ENCODE measurements at regions not wholly inside any gene's neighbourhood (a gene's known extent, or its start where the extent isn't known, plus 50 kb on each side); places are given as distances from the start of the nearest gene placed in this dataset.

- intact Hi-C loops (cut with micrococcal nuclease) = no loop called here
- DNase-seq (ENCODE audit: low read depth, low spot score) (no peak), FAIRE-seq (no peak)
- dilution Hi-C loops (cut with MboI; ENCODE audit: extremely low pct_ligation_motif_present, low sequenced_read_pairs) = no loop called here
- H3K36me3 ChIP-seq (ENCODE audit: control insufficient read depth in 2 of 2, extremely low read depth in 1 of 2, insufficient read depth in 2 of 2, low read length in 2 of 2) = no peaks in the 10 kb centered on the region
- POLR2A ChIA-PET = no interaction called here
- H3K9me3 ChIP-seq (replicated peaks; ENCODE audit: control insufficient read depth, insufficient read depth, low read length) = peaks cover 7% of the 10 kb centered on the region
- BruUV-seq (replicated peaks) = no TSS peak
- TF ChIP-seq GATA2 (IDR thresholded peaks at IDR 0.05; ENCODE audit: insufficient read depth, insufficient read length, low read depth, low read length) (no peak), FOS (IDR thresholded peaks at IDR 0.05; ENCODE audit: borderline replicate concordance, insufficient read depth, low read length) (no peak), POLR2A (IDR thresholded peaks at IDR 0.05; ENCODE audit: low read depth, low read length) (no peak), MAX (IDR thresholded peaks at IDR 0.05; ENCODE audit: insufficient read depth, insufficient read length) (no peak), CTCF (IDR thresholded peaks at IDR 0.05; ENCODE audit: extremely low read depth in 1 of 2, insufficient read depth in 1 of 2, low read depth in 1 of 2, low read length in 2 of 2) (no peak), POLR2AphosphoS5 (IDR thresholded peaks at IDR 0.05; ENCODE audit: insufficient read depth, low read depth, low read length) (no peak), MYC (IDR thresholded peaks at IDR 0.05; ENCODE audit: low read depth, low read length) (no peak), EZH2 (IDR thresholded peaks at IDR 0.05; ENCODE audit: borderline replicate concordance, low read depth, low read length, severe bottlenecking) (no peak), JUN (IDR thresholded peaks at IDR 0.05; ENCODE audit: borderline replicate concordance, insufficient read depth, insufficient read length, low read depth) (no peak)
- no peak overlapping the region for H3K27ac ChIP-seq (ENCODE audit: insufficient read depth, low read depth, low read length)
- no peak overlapping the region for H3K4me2 ChIP-seq (ENCODE audit: insufficient read depth, low read length)
- no peaks in the 10 kb centered on the region for H3K79me2 ChIP-seq (ENCODE audit: control insufficient read depth, insufficient read depth, low read length)
- H3K4me1 ChIP-seq (ENCODE audit: control insufficient read depth, extremely low read depth, insufficient read depth, low read length) = no peaks in the 10 kb centered on the region
- H3K9me1 ChIP-seq (replicated peaks; ENCODE audit: control insufficient read depth, extremely low read depth, insufficient read depth, low read length) = no peaks in the 10 kb centered on the region
- H4K20me1 ChIP-seq (replicated peaks; ENCODE audit: control insufficient read depth, extremely low read depth, insufficient read depth, low read length) = no peaks in the 10 kb centered on the region
- H2AFZ ChIP-seq (ENCODE audit: low read depth, low read length) = no peak overlapping the region
- no peaks in the 10 kb centered on the region for H3K27me3 ChIP-seq (ENCODE audit: control insufficient read depth in 2 of 2, insufficient read depth in 2 of 2, low read length in 2 of 2)
- CTCF ChIA-PET = no interaction called here
- H3K4me3 ChIP-seq (replicated peaks in 1 of 3; ENCODE audit: insufficient read depth in 1 of 3, low read depth in 1 of 3, low read length in 3 of 3) = no peak overlapping the region
- no peak overlapping the region for H3K9ac ChIP-seq (replicated peaks; ENCODE audit: extremely low read depth, insufficient read depth, low read length)
Observed at GRCh38 chr14:97878727-97879126, 1081.5 kb downstream of the VRK1 start.
